ENCODE measurements at regions not wholly inside any gene's neighbourhood (a gene's known extent, or its start where the extent isn't known, plus 50 kb on each side); places are given as distances from the start of the nearest gene placed in this dataset.

- TF ChIP-seq, protein P1, sequence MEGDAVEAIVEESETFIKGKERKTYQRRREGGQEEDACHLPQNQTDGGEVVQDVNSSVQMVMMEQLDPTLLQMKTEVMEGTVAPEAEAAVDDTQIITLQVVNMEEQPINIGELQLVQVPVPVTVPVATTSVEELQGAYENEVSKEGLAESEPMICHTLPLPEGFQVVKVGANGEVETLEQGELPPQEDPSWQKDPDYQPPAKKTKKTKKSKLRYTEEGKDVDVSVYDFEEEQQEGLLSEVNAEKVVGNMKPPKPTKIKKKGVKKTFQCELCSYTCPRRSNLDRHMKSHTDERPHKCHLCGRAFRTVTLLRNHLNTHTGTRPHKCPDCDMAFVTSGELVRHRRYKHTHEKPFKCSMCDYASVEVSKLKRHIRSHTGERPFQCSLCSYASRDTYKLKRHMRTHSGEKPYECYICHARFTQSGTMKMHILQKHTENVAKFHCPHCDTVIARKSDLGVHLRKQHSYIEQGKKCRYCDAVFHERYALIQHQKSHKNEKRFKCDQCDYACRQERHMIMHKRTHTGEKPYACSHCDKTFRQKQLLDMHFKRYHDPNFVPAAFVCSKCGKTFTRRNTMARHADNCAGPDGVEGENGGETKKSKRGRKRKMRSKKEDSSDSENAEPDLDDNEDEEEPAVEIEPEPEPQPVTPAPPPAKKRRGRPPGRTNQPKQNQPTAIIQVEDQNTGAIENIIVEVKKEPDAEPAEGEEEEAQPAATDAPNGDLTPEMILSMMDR (IDR thresholded peaks at IDR 0.05), result no peak
- TF ChIP-seq POLR2A (IDR thresholded peaks at IDR 0.05), result no peak
Measured at GRCh38 chr1:98340511-98340910, 321.0 kb upstream of the SNX7 start.

Measured in body of pancreas (tissue), 4 donors.